ENCODE measurements at regions not wholly inside any gene's neighbourhood (a gene's known extent, or its start where the extent isn't known, plus 50 kb on each side); places are given as distances from the start of the nearest gene placed in this dataset.

DNA sequence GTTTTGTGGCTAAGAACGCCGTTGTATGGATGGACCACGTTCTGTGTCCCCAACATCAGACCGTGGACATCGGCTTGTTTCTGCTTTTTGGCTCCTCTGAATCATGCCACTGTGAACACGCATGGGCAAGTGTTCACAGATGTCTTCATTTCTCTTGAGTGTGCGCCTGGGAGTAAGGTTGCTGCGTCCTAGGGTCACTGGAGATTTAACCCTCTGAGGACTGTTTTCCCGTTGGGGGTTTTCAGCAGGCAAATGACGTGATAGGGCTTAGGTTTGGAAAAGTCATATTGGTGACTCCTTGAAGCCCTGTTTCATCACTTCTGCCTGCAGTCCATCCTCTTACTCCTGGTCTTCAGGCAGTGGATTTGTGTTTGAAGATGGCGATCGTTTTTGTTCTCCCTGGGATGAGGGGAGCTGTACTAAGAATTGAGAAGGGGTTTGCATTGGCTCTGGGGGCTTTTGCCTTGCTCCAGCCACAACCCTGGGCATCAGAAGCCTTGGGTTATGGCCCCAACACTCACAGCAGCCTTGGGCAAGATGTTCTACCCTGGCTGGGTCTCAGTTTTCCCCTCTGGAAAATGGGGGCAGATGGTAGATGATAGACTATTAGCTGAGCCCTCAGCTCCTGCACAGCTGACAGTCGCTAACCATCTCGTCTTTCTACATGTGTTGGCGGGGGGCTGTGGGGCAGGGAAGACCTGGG lies 67.2 kb upstream of the CIBAR2 start:
- Mint-ChIP-seq H3K36me3 (ENCODE audit: low read depth) (no peaks in the 10 kb centered on the region), H3K27ac (no peak overlapping the region), H3K4me3 (no peak overlapping the region), H3K9me3 (peaks cover 11% of the 10 kb centered on the region), H3K4me1 (no peaks in the 10 kb centered on the region), H3K27me3 (peaks cover 19% of the 10 kb centered on the region)
- no peak for ATAC-seq (replicated peaks)

- Mint-ChIP-seq H3K27me3 (peaks cover 21% of the 10 kb centered on the region), H3K9me3 (peaks cover 18% of the 10 kb centered on the region), H3K4me3 (no peak overlapping the region), H3K4me1 (no peaks in the 10 kb centered on the region), H3K27ac (no peak overlapping the region), H3K36me3 (ENCODE audit: low read depth) (no peaks in the 10 kb centered on the region)
- ATAC-seq (replicated peaks): no peak
Observed at GRCh38 chr16:85180047-85180826, 68.0 kb upstream of the CIBAR2 start.

DNA sequence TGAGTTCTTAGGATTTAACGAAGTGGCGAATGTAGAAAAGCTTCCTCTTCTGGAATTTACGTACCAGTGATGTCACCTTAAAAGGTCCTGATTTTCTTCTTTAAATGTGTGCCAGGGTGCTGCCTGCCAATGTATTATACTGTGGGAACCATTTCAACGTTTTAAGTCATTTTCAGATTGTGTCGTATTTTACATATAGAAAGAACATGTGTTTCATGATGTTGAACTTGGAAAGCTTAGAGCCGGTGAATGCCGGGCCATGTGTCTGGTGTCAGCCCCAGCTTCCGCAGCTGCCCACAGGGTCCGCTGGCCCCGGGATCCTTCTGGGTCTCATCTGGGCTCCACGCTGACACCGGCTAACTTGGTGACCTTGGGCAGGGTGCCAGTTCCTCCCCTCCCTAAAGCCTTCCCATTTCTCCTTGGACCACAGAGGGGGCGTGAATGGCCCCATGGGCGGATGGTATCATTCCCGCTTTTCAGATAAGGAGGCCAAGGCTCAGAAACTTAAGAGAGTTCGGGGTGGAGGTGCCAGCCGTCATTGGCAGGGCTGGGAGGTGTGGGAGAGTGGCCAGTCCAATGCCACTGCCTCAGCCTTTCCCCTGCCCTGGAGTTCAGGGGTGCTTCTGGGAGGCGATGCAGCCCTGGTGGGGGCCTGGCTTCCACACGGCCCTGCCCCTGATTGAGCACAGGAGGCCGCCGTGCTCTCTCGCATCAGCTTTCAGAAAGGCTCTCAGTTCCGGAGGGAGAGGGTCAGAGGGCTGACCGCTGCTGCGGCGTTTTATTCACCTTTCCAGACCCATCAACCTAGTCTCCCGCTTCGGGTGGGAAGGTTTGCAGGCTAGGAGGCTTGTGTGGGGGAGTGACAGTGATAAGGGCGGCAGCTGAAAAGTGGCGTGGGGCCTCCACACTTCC lies 68.8 kb upstream of the CIBAR2 start:
- H3K9me3 Mint-ChIP-seq: peaks cover 18% of the 10 kb centered on the region
- H3K4me3 Mint-ChIP-seq: no peak overlapping the region
- H3K36me3 Mint-ChIP-seq (ENCODE audit: low read depth): no peaks in the 10 kb centered on the region
- no peak overlapping the region for H3K27ac Mint-ChIP-seq
- H3K4me1 Mint-ChIP-seq: no peaks in the 10 kb centered on the region
- H3K27me3 Mint-ChIP-seq: peaks cover 18% of the 10 kb centered on the region
- no peak for ATAC-seq (replicated peaks)

- ATAC-seq (replicated peaks): no peak
- Mint-ChIP-seq H3K4me3 (no peak overlapping the region), H3K9me3 (peaks cover 18% of the 10 kb centered on the region), H3K27ac (no peak overlapping the region), H3K4me1 (no peaks in the 10 kb centered on the region), H3K36me3 (ENCODE audit: low read depth) (no peaks in the 10 kb centered on the region), H3K27me3 (peaks cover 16% of the 10 kb centered on the region)
Observed at GRCh38 chr16:85181739-85182129, 69.5 kb upstream of the CIBAR2 start.

DNA sequence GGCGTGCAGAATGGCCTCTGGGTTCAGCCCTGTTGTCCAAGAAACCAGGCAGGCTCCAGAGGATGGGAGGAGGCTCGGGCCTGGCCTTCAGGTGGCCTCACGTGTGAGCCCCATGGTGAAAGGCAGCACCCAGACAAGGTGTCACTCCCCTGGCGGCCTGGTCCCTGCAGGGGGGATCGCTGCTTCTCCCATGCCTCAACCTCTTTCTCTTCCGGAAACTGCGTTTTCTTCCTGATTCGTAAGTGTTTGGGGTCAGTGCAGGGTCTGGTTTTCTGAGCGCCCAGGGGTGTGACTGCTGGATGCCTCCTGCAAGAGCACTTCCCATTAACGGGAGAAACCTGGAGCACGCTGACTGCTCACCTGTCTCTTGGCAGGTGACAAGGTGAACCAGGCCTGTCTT lies 70.0 kb upstream of the CIBAR2 start:
- Mint-ChIP-seq H3K36me3 (ENCODE audit: low read depth) (no peaks in the 10 kb centered on the region), H3K27ac (no peak overlapping the region), H3K9me3 (peaks cover 18% of the 10 kb centered on the region), H3K4me3 (no peak overlapping the region), H3K27me3 (peaks cover 16% of the 10 kb centered on the region), H3K4me1 (no peaks in the 10 kb centered on the region)
- no peak for ATAC-seq (replicated peaks)

- Mint-ChIP-seq H3K36me3 (ENCODE audit: low read depth) (no peaks in the 10 kb centered on the region), H3K27me3 (peaks cover 13% of the 10 kb centered on the region), H3K4me1 (no peaks in the 10 kb centered on the region)
Observed at GRCh38 chr16:85182774-85183173, 70.5 kb upstream of the CIBAR2 start.

DNA sequence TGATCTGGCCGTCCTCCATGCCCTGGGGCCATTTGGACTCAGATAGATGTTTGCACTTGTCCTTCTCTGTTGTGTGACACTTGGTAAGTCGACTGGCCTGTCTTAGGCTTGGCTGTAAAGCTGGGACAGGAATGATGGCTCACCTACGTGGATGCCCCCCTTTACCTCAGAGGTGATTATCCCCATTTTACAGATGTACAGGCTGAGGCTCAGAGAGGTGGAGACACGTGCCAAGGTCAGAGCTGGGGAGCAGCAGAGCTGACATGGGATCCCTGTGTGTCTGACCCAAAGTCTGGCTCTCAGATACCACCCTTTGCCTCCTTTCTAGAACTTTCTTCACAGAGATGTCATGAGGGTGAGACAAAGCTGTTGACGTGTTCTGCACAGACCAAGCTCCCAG lies 71.3 kb upstream of the CIBAR2 start:
- Mint-ChIP-seq H3K9me3 (peaks cover 18% of the 10 kb centered on the region), H3K4me3 (no peak overlapping the region), H3K36me3 (ENCODE audit: low read depth) (no peaks in the 10 kb centered on the region), H3K4me1 (no peaks in the 10 kb centered on the region), H3K27ac (no peak overlapping the region), H3K27me3 (peaks cover 9% of the 10 kb centered on the region)
- no peak for ATAC-seq (replicated peaks)

More at GRCh38 chr16:85182774-85183173, 70.5 kb upstream of the CIBAR2 start:
- no peak overlapping the region for H3K27ac Mint-ChIP-seq
- H3K4me3 Mint-ChIP-seq: no peak overlapping the region
- peaks cover 18% of the 10 kb centered on the region for H3K9me3 Mint-ChIP-seq
- ATAC-seq (replicated peaks): no peak

- H3K9me3 Mint-ChIP-seq: peaks cover 21% of the 10 kb centered on the region
- H3K36me3 Mint-ChIP-seq (ENCODE audit: low read depth): no peaks in the 10 kb centered on the region
- no peak for ATAC-seq (replicated peaks)
- no peak overlapping the region for H3K27ac Mint-ChIP-seq
- no peaks in the 10 kb centered on the region for H3K4me1 Mint-ChIP-seq
- H3K4me3 Mint-ChIP-seq: no peak overlapping the region
- H3K27me3 Mint-ChIP-seq: peaks cover 9% of the 10 kb centered on the region
Observed at GRCh38 chr16:85184404-85184803, 72.1 kb upstream of the CIBAR2 start.

DNA sequence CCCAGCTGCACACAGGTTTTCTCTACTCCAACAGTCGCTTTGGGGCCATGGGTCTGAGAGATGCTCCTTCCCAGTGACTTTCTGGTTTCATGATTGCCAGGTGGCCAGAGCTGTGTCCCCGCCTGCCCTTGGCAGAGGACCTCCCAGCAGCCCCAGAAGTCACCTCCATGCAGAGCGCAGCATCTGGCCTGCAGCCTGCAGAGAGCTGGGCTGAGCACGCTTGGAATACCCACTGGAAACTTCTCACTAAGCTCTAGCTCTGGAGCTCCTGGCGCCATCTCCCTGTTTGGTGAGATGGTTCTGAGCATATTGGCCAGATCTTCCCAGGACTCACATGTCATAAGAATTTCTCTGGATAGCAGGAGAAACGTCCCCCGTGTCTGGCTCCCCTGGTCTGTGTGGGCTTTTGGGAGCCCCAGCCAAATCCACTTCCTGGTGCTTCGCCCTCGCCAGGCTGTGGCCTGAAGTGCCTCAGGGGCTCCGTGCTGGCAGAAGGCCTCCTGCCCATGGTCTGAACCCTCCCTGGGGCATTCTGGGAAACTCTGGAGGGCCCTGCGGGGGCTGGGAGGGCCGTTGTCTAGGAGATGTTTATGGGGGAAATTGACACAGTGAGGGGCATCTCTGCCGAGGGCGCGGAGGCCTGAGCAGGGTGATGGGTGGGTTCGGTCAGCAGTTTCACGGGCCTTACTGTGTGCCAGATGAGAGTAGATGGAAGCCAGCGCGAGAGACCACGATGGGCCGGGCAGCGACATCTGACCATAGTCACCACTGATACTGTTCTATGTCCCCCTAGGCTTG lies 73.2 kb upstream of the CIBAR2 start:
- H3K9me3 Mint-ChIP-seq: peaks cover 21% of the 10 kb centered on the region
- H3K27me3 Mint-ChIP-seq: peaks cover 9% of the 10 kb centered on the region
- H3K4me1 Mint-ChIP-seq: no peaks in the 10 kb centered on the region
- no peak overlapping the region for H3K4me3 Mint-ChIP-seq
- no peak for ATAC-seq (replicated peaks)
- no peak overlapping the region for H3K27ac Mint-ChIP-seq
- no peaks in the 10 kb centered on the region for H3K36me3 Mint-ChIP-seq (ENCODE audit: low read depth)

DNA sequence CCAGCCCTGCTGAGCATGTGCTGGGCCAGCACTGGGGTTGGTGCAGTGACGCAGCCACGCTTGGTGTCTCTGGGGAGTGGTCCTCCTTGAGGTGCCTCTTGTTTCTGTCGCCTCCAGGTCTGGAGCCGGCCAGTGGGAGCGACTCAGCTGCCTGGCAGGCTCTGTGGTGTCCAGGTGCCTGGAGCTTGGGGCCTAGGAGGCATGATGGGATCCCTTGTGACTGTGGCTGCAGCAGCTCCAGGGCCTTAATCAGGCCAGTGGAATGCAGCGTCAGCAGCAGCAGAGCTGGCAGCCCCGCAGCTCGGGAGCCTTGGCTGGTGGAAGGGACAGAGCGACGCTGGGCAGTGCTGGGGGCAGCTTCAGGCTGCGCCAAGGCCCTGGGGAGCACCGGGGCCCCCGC lies 74.7 kb upstream of the CIBAR2 start:
- peaks cover 9% of the 10 kb centered on the region for H3K27me3 Mint-ChIP-seq
- no peak overlapping the region for H3K27ac Mint-ChIP-seq
- H3K9me3 Mint-ChIP-seq: peaks cover 21% of the 10 kb centered on the region
- no peak overlapping the region for H3K4me3 Mint-ChIP-seq
- no peak for ATAC-seq (replicated peaks)
- no peaks in the 10 kb centered on the region for H3K36me3 Mint-ChIP-seq (ENCODE audit: low read depth)
- H3K4me1 Mint-ChIP-seq: no peaks in the 10 kb centered on the region

DNA sequence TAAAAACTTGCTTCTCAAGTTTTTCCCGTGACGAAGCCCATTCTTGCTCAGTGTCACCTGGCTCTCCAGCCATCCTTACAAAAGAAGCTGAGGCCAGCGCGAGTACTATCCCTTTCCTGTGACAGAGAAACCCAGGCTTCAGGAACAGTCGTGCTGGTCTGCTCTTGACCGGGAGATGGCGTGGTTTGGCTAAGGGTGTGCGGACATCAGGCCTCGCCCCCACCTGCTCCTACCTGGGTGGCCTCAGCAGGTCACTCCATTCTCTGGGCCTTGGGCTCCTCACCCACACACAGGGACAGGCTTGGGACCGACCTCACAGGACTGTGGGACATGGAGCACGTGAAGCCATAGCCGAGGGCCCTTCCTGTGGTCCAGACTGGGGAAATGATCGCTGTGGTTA lies 75.2 kb upstream of the CIBAR2 start:
- no peaks in the 10 kb centered on the region for H3K36me3 Mint-ChIP-seq (ENCODE audit: low read depth)
- no peaks in the 10 kb centered on the region for H3K4me1 Mint-ChIP-seq
- ATAC-seq (replicated peaks): no peak
- peaks cover 9% of the 10 kb centered on the region for H3K27me3 Mint-ChIP-seq
- H3K4me3 Mint-ChIP-seq: no peak overlapping the region
- H3K27ac Mint-ChIP-seq: no peak overlapping the region
- peaks cover 21% of the 10 kb centered on the region for H3K9me3 Mint-ChIP-seq

DNA sequence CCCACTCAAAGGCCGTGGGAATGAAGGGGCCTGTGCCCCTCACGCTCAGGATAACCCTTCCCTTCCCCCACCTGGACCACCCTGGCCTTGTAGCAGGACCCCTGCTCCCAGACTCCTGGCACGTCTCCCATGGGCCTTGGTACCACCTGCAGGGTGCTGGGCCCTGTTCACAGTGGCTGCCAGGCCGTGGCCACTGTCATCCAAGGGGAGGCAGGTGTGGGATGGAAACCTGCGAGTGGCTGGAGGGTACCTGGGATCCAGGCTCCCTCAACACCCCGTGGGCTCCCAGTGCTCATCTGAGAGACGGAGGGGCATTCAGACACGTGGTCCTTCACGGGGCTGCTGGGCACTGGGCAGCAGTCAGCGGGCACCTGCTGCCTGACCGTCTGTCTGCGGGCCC lies 75.6 kb upstream of the CIBAR2 start:
- Mint-ChIP-seq H3K4me3 (no peak overlapping the region), H3K27ac (no peak overlapping the region), H3K27me3 (peaks cover 7% of the 10 kb centered on the region), H3K4me1 (no peaks in the 10 kb centered on the region), H3K9me3 (peaks cover 19% of the 10 kb centered on the region), H3K36me3 (ENCODE audit: low read depth) (no peaks in the 10 kb centered on the region)
- ATAC-seq (replicated peaks): no peak

GRCh38 chr16:85188822-85189672 lies 76.8 kb upstream of the CIBAR2 start:
- Mint-ChIP-seq H3K4me3 (no peak overlapping the region), H3K36me3 (ENCODE audit: low read depth) (no peaks in the 10 kb centered on the region), H3K4me1 (no peaks in the 10 kb centered on the region), H3K27me3 (peaks cover 4% of the 10 kb centered on the region), H3K27ac (no peak overlapping the region), H3K9me3 (peaks cover 12% of the 10 kb centered on the region)
- no peak for ATAC-seq (replicated peaks)
